DOHH2 (cell line): ENCODE measurements at regions not wholly inside any gene's neighbourhood (a gene's known extent, or its start where the extent isn't known, plus 50 kb on each side); places are given as distances from the start of the nearest gene placed in this dataset.

ENCODE experiments used
- EZH2phosphoT487 ChIP-seq: fragments of 200-600 bp; sonication (generic); IDR thresholded peaks from 2 replicates; pipeline ENCODE4 v1.6.1; 2017; ENCODE audit warnings: borderline replicate concordance, mild to moderate bottlenecking, antibody characterized with exemption, low read length, moderate library complexity, mixed read lengths
- TF ChIP-seq, protein P1 (sequence below): fragments of 200-600 bp; sonication (generic); IDR thresholded peaks from one replicate; pipeline ENCODE4 v1.5.1; 2014; ENCODE audit warnings: antibody characterized with exemption, mild to moderate bottlenecking, low read depth, low read length; ENCODE audit not compliant: poor library complexity, severe bottlenecking

DNA sequence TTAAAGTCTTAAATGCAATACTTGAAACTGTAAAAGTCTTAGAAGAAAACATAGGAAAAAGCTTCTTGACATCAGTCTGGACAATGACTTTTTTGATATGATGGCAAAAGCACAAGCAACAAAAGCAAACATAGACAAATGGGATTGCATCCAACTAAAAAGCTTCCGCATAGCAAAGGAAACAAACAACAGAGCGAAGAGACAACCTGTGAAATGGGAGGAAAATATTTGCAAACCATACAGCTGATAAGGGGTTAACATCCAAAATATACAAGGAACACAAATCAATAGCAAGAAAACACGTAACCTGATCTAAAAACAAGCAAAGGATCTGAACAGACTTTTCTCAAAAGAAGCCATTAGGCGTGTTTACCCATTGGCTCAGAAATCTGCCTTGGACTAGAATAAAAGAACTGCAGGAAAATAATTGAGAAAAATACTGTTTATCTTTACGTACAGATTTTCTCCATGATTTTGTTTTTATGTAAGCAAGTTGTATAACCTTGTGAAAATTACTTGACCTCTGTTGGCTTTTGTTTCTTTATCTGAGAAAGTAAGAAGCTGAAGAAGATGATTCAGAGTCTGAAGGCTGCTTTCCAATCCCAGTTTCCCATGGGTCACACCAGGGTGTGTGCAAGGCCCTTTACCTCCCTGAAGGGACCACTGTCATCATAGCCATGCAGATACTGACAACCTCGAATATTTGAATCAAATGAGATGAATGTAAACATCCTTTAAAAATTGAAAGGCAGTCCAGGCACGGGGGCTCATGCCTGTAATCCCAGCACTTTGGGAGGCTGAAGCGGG, 99.1 kb upstream of the LANCL2 start:
- TF ChIP-seq, protein P1, sequence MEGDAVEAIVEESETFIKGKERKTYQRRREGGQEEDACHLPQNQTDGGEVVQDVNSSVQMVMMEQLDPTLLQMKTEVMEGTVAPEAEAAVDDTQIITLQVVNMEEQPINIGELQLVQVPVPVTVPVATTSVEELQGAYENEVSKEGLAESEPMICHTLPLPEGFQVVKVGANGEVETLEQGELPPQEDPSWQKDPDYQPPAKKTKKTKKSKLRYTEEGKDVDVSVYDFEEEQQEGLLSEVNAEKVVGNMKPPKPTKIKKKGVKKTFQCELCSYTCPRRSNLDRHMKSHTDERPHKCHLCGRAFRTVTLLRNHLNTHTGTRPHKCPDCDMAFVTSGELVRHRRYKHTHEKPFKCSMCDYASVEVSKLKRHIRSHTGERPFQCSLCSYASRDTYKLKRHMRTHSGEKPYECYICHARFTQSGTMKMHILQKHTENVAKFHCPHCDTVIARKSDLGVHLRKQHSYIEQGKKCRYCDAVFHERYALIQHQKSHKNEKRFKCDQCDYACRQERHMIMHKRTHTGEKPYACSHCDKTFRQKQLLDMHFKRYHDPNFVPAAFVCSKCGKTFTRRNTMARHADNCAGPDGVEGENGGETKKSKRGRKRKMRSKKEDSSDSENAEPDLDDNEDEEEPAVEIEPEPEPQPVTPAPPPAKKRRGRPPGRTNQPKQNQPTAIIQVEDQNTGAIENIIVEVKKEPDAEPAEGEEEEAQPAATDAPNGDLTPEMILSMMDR, result no peak
- no peak for TF ChIP-seq EZH2phosphoT487
